Endothelial cell (in vitro differentiated cells): ENCODE measurements at regions not wholly inside any gene's neighbourhood (a gene's known extent, or its start where the extent isn't known, plus 50 kb on each side); places are given as distances from the start of the nearest gene placed in this dataset.

ENCODE experiments used
- DNase-seq: peaks from one replicate; pipeline ENCODE4 v3.0.0; 2021; ENCODE audit warnings: low spot score
- H3K27ac Mint-ChIP-seq: one replicate; pipeline ENCODE4 v1.8.0; 2021; ENCODE audit warnings: mixed read lengths, inconsistent platforms; ENCODE audit not compliant: unreplicated experiment
- H3K27me3 Mint-ChIP-seq: one replicate; pipeline ENCODE4 v1.8.0; 2021; ENCODE audit warnings: mild to moderate bottlenecking, moderate library complexity, mixed read lengths, inconsistent platforms; ENCODE audit not compliant: unreplicated experiment
- H3K36me3 Mint-ChIP-seq: one replicate; pipeline ENCODE4 v1.8.0; 2021; ENCODE audit warnings: mild to moderate bottlenecking, low read depth, mixed read lengths, inconsistent platforms; ENCODE audit not compliant: unreplicated experiment
- H3K4me1 Mint-ChIP-seq: one replicate; pipeline ENCODE4 v1.8.0; 2021; ENCODE audit warnings: mild to moderate bottlenecking, mixed read lengths, inconsistent platforms; ENCODE audit not compliant: unreplicated experiment
- H3K4me3 Mint-ChIP-seq: one replicate; pipeline ENCODE4 v1.8.0; 2021; ENCODE audit warnings: mild to moderate bottlenecking, mixed read lengths, inconsistent platforms; ENCODE audit not compliant: unreplicated experiment
- H3K9me3 Mint-ChIP-seq: one replicate; pipeline ENCODE4 v1.8.0; 2021; ENCODE audit warnings: mixed read lengths, inconsistent platforms; ENCODE audit not compliant: unreplicated experiment
- CTCF ChIP-seq: fragments of 200-600 bp; sonication (generic); IDR thresholded peaks from one replicate; pipeline ENCODE4 v1.5.0; 2021; ENCODE audit warnings: antibody characterized with exemption; ENCODE audit not compliant: unreplicated experiment

DNA sequence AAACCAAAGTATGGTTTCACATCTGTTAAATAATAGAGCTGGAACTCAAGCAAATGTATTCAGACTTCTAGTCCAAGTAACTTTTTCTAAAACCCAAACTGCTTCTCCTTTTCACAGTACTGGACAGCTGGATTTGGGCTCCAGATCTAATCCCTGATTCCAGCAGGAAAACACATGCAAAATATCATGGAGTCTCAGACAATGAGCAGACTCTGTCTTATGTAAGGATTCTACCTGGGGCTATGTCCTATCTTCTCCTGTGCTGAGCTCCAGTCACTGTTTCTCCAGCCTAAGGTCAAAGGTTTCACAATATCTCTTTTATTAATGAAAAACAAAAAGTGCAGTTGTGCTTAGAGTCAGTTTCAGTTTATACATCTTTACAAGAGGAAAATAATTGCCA lies 83.2 kb upstream of the EED start:
- no peaks in the 10 kb centered on the region for H3K36me3 Mint-ChIP-seq
- H3K27me3 Mint-ChIP-seq = peaks cover 3% of the 10 kb centered on the region
- H3K4me3 Mint-ChIP-seq = no peak overlapping the region
- no peak overlapping the region for H3K27ac Mint-ChIP-seq
- no peak for TF ChIP-seq CTCF
- no peak for DNase-seq
- no peaks in the 10 kb centered on the region for H3K9me3 Mint-ChIP-seq
- peaks cover 21% of the 10 kb centered on the region for H3K4me1 Mint-ChIP-seq

DNA sequence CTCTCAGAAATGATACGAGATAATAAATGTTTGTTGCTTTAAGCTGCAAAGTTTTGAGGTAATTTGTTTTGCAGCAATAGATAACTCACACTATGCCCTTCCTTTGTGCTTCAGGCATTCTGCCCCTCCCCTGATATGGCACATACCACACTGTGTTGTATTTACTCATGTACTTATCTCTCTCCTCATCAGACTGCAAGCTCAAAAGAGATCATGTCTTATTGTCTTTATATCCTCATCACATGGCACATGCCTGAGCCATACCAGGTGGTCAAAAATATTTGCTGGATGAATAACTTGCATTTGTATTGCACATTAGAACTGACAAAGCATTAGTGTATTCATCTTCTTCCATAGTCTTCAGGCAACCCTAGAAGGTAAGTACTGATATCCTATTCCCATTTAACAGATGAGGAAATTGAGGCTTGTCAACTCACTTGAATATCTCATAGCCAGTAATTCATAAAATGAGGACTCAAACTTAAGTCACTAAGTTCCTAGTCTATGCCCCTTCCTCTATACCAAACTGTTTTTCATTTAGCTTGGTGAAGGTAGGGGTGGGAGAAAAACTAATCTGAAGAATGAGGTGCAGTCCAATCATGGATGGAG lies 83.9 kb upstream of the EED start:
- TF ChIP-seq CTCF = no peak
- Mint-ChIP-seq H3K4me1 (peaks cover 21% of the 10 kb centered on the region), H3K4me3 (no peak overlapping the region), H3K36me3 (no peaks in the 10 kb centered on the region), H3K27me3 (peaks cover 3% of the 10 kb centered on the region), H3K9me3 (no peaks in the 10 kb centered on the region), H3K27ac (no peak overlapping the region)
- DNase-seq = no peak

GRCh38 chr11:86159581-86159891 lies 85.0 kb upstream of the EED start:
- Mint-ChIP-seq H3K9me3 (no peaks in the 10 kb centered on the region), H3K27me3 (peaks cover 3% of the 10 kb centered on the region), H3K36me3 (no peaks in the 10 kb centered on the region), H3K4me1 (peaks cover 21% of the 10 kb centered on the region), H3K4me3 (no peak overlapping the region), H3K27ac (no peak overlapping the region)
- no peak for DNase-seq
- no peak for TF ChIP-seq CTCF

- Mint-ChIP-seq H3K36me3 (no peaks in the 10 kb centered on the region), H3K27ac (no peak overlapping the region), H3K4me3 (no peak overlapping the region), H3K4me1 (peaks cover 21% of the 10 kb centered on the region), H3K9me3 (no peaks in the 10 kb centered on the region), H3K27me3 (peaks cover 2% of the 10 kb centered on the region)
- DNase-seq = no peak
- no peak for TF ChIP-seq CTCF
Measured at GRCh38 chr11:86158704-86159580, 85.6 kb upstream of the EED start.

GRCh38 chr11:86157797-86158378 lies 86.7 kb upstream of the EED start:
- no peak for TF ChIP-seq CTCF
- Mint-ChIP-seq H3K36me3 (no peaks in the 10 kb centered on the region), H3K27ac (no peak overlapping the region), H3K4me3 (no peak overlapping the region), H3K4me1 (peaks cover 21% of the 10 kb centered on the region), H3K27me3 (peaks cover 1% of the 10 kb centered on the region), H3K9me3 (no peaks in the 10 kb centered on the region)
- no peak for DNase-seq
